ENCODE measurements at regions not wholly inside any gene's neighbourhood (a gene's known extent, or its start where the extent isn't known, plus 50 kb on each side); places are given as distances from the start of the nearest gene placed in this dataset.
A peak's percentile ranks its signal among the peaks of the same experiment; 100 is the strongest.

- DNase-seq (ENCODE audit: low read depth) = no peak
- no peak overlapping the region for H3K4me3 ChIP-seq (ENCODE audit: low read length)
- TF ChIP-seq, protein P1, sequence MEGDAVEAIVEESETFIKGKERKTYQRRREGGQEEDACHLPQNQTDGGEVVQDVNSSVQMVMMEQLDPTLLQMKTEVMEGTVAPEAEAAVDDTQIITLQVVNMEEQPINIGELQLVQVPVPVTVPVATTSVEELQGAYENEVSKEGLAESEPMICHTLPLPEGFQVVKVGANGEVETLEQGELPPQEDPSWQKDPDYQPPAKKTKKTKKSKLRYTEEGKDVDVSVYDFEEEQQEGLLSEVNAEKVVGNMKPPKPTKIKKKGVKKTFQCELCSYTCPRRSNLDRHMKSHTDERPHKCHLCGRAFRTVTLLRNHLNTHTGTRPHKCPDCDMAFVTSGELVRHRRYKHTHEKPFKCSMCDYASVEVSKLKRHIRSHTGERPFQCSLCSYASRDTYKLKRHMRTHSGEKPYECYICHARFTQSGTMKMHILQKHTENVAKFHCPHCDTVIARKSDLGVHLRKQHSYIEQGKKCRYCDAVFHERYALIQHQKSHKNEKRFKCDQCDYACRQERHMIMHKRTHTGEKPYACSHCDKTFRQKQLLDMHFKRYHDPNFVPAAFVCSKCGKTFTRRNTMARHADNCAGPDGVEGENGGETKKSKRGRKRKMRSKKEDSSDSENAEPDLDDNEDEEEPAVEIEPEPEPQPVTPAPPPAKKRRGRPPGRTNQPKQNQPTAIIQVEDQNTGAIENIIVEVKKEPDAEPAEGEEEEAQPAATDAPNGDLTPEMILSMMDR (conservative IDR thresholded peaks at IDR 0.05; ENCODE audit: low read depth, low read length) = no peak
These were observed 191.7 kb upstream of the DIO2 start for GRCh38 chr14:80403036-80403435.

DNA sequence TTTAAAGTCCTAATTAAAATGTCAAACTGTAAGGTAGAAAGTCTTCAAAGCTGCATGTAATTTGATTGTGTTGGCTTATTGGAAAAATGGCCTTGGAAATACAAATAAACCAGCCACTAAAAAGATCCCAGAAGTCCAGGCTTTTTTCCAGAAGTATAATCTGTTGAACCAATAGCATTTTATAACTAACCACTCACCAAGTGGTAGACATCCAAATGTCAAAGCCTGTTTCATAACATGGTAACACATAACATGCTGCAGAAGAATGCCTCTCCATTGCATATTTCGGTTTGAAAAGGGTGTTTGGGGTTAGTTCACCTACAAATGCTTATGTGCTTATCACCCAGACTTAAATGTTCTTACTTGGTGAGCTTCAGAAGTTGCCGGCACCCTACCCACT, 183.7 kb upstream of the DIO2 start:
- TF ChIP-seq, protein P1 (conservative IDR thresholded peaks at IDR 0.05; ENCODE audit: low read depth, low read length) = no peak
- DNase-seq (ENCODE audit: low read depth) = no peak
- H3K4me3 ChIP-seq (ENCODE audit: low read length) = no peak overlapping the region

DNA sequence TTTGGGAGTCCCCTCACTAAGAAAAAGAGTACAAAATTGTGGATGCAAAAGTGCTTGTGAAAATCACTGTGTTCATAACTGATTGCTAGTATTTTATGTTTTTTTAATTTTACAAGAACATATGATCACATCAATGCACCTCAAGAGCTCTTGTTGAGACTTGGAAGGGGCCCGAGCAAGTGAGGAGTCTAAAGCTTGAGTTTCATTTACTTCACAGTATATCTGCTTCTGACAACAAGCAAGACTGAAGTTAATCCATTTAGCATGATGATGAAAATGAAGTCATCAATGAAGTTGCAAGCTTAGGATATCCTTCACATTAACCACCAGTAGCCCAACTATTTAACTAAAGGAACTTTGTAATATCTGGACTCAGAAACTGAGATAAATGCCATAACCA, 182.5 kb upstream of the DIO2 start:
- H3K4me3 ChIP-seq (ENCODE audit: low read length) = no peak overlapping the region
- TF ChIP-seq, protein P1 (conservative IDR thresholded peaks at IDR 0.05; ENCODE audit: low read depth, low read length) = no peak
- peak; percentile 75 for DNase-seq (ENCODE audit: low read depth)

- no peak overlapping the region for H3K4me3 ChIP-seq (ENCODE audit: low read length)
- DNase-seq (ENCODE audit: low read depth) = peak; percentile 91
- TF ChIP-seq, protein P1 (conservative IDR thresholded peaks at IDR 0.05; ENCODE audit: low read depth, low read length) = no peak
These were observed 179.6 kb upstream of the DIO2 start for GRCh38 chr14:80390906-80391305.

- H3K4me3 ChIP-seq (ENCODE audit: low read length) = no peak overlapping the region
- TF ChIP-seq, protein P1 (conservative IDR thresholded peaks at IDR 0.05; ENCODE audit: low read depth, low read length) = no peak
- peak; percentile 97 for DNase-seq (ENCODE audit: low read depth)
These were observed 177.8 kb upstream of the DIO2 start for GRCh38 chr14:80388980-80389711.

GRCh38 chr14:80387563-80387981, 176.3 kb upstream of the DIO2 start:
- H3K4me3 ChIP-seq (ENCODE audit: low read length) = no peak overlapping the region
- peak; percentile 67 for DNase-seq (ENCODE audit: low read depth)
- TF ChIP-seq, protein P1 (conservative IDR thresholded peaks at IDR 0.05; ENCODE audit: low read depth, low read length) = no peak

DNA sequence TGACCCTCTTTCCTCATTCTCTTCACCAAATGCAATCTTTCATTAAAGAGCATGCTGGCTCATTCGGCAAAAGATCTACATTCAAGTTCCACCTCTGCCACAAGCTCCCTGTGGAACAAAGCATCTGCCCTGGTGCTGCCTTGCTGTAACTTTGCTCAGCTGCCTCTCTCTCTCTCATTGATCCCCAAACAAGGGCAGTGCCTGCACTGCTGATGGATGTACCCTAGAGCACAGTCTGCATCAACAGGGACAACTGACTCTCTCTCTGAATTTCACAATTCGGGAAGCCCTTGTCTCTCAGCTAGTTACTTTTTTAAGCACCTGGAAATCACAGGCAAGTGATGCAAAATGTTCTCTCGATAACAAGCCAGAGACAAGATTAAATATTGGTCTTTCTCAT, 174.0 kb upstream of the DIO2 start:
- no peak for DNase-seq (ENCODE audit: low read depth)
- no peak overlapping the region for H3K4me3 ChIP-seq (ENCODE audit: low read length)
- TF ChIP-seq, protein P1 (conservative IDR thresholded peaks at IDR 0.05; ENCODE audit: low read depth, low read length) = no peak
